BE2C (cell line): ENCODE measurements at regions not wholly inside any gene's neighbourhood (a gene's known extent, or its start where the extent isn't known, plus 50 kb on each side); places are given as distances from the start of the nearest gene placed in this dataset.

ENCODE experiments used
- DNase-seq: peaks from one replicate; pipeline ENCODE4 v3.0.0-alpha.2; 2020
- H3K27me3 ChIP-seq: fragments of 250-450 bp; sonication (Bioruptor Pico); 2 replicates; pipeline ENCODE4 v1.5.1; 2020; ENCODE audit warnings: mild to moderate bottlenecking
- H3K36me3 ChIP-seq: fragments of 250-450 bp; sonication (Bioruptor Pico); 2 replicates; pipeline ENCODE4 v1.5.1; 2020; ENCODE audit warnings: mild to moderate bottlenecking
- H3K4me1 ChIP-seq: fragments of 250-450 bp; sonication (Bioruptor Pico); 2 replicates; pipeline ENCODE4 v1.5.1; 2020
- H3K4me3 ChIP-seq: 2 replicates; pipeline ENCODE4 v1.5.1; 2011; ENCODE audit warnings: low read depth, low read length
- H3K9me3 ChIP-seq: fragments of 250-450 bp; sonication (Bioruptor Pico); 2 replicates; pipeline ENCODE4 v1.5.1; 2020
- CTCF ChIP-seq: IDR thresholded peaks from 2 replicates; pipeline ENCODE4 v1.5.1; 2012; ENCODE audit warnings: mild to moderate bottlenecking, low read depth, low read length

DNA sequence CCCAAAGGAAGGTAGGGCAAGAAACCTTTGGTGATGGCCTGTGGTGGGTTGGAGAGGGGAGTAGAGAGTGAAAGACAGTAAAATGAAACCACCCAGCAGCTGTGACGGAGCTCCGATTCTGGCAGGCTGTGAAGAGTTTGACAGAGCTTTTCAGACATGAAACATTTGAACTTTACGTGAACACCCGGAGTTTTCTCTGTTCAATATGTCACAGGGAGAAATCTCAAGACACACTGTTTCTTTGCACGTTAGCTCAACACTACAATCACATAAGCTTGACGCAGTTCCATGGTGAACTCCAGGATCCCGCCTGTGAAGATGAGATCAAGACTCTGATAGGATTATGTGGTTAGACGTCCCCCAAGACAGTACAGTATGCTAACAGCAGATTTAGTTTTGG, 79.6 kb upstream of the CDH11 start:
- Histone ChIP-seq H3K9me3 (no peaks in the 10 kb centered on the region), H3K4me1 (no peaks in the 10 kb centered on the region), H3K27me3 (no peaks in the 10 kb centered on the region), H3K4me3 (no peak overlapping the region), H3K36me3 (no peaks in the 10 kb centered on the region)
- TF ChIP-seq CTCF = no peak
- DNase-seq = no peak

DNA sequence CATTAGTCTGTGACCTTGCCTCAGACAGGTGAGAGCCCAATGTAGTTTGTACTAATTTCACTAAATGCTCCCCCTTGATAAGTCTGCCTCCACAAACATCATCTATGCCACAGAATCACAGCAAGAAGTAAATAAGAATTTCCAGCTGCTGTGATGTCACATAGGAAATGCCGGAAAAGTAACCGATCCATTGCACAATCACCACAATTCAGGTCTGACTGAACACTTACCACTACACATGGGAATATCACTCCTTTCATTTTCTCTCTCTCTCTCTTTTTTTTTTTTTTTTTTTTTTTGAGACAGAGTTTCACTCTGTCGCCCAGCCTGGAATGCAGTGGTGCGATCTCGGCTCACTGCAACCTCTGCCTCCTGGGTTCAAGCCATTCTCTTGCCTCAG, 79.0 kb upstream of the CDH11 start:
- Histone ChIP-seq H3K4me1 (no peaks in the 10 kb centered on the region), H3K27me3 (no peaks in the 10 kb centered on the region), H3K9me3 (no peaks in the 10 kb centered on the region), H3K36me3 (no peaks in the 10 kb centered on the region), H3K4me3 (no peak overlapping the region)
- DNase-seq = no peak
- no peak for TF ChIP-seq CTCF

- H3K4me3 ChIP-seq = no peak overlapping the region
- H3K9me3 ChIP-seq = no peaks in the 10 kb centered on the region
- no peaks in the 10 kb centered on the region for H3K36me3 ChIP-seq
- no peaks in the 10 kb centered on the region for H3K4me1 ChIP-seq
- DNase-seq = no peak
- no peaks in the 10 kb centered on the region for H3K27me3 ChIP-seq
- no peak for TF ChIP-seq CTCF
Observed at GRCh38 chr16:65200156-65200773, 78.4 kb upstream of the CDH11 start.

GRCh38 chr16:65196420-65197075, 74.7 kb upstream of the CDH11 start:
- DNase-seq = no peak
- no peak for TF ChIP-seq CTCF

GRCh38 chr16:65195998-65196397, 74.1 kb upstream of the CDH11 start:
- H3K9me3 ChIP-seq = no peaks in the 10 kb centered on the region
- no peak overlapping the region for H3K4me3 ChIP-seq
- no peaks in the 10 kb centered on the region for H3K4me1 ChIP-seq
- no peaks in the 10 kb centered on the region for H3K36me3 ChIP-seq
- no peak for DNase-seq
- no peaks in the 10 kb centered on the region for H3K27me3 ChIP-seq
- no peak for TF ChIP-seq CTCF

More at GRCh38 chr16:65196420-65197075, 74.7 kb upstream of the CDH11 start:
- H3K9me3 ChIP-seq = no peaks in the 10 kb centered on the region
- H3K27me3 ChIP-seq = no peaks in the 10 kb centered on the region
- H3K36me3 ChIP-seq = no peaks in the 10 kb centered on the region
- no peaks in the 10 kb centered on the region for H3K4me1 ChIP-seq
- no peak overlapping the region for H3K4me3 ChIP-seq

DNA sequence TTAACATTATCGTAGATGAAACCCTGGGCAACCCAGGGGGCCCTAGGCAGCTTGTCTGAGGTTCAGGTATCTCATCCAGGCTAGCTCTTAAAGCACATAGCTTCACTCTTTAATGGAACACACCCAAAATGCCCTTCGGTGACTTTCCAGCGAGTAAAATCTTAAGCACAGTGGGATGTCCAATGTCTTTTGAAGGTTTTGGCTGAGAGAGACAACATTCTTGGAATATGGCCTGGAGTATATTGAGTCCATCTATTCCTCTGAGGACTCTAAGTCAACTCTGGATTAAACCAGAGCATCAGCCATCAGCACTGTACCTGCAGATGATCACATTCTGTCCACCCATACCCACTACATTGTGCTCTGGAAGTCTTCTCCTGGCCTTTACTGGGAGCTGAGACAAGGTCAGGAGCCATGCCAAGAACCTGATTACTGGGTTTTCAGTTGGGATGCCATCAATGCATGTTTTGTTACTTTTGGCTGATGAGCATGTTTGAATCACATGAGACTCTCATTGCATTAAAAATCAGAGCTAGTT, 63.4 kb upstream of the CDH11 start:
- Histone ChIP-seq H3K9me3 (no peaks in the 10 kb centered on the region), H3K4me1 (no peaks in the 10 kb centered on the region), H3K36me3 (no peaks in the 10 kb centered on the region), H3K27me3 (no peaks in the 10 kb centered on the region), H3K4me3 (no peak overlapping the region)
- no peak for DNase-seq
- TF ChIP-seq CTCF = no peak
